GM12891 (cell line): ENCODE measurements at regions not wholly inside any gene's neighbourhood (a gene's known extent, or its start where the extent isn't known, plus 50 kb on each side); places are given as distances from the start of the nearest gene placed in this dataset.
"Not testable (repeated sequence)": the region's sequence is repeated elsewhere in the genome, so short reads cannot be mapped to it uniquely, and the experiment has no call there.

Source experiments
- PAX5 ChIP-seq: IDR thresholded peaks from 2 replicates; pipeline ENCODE4 v1.6.1; 2011; ENCODE audit warnings: low read length, moderate library complexity, mild to moderate bottlenecking; ENCODE audit not compliant: insufficient read depth, severe bottlenecking
- POLR2A ChIP-seq: IDR thresholded peaks from 2 replicates; pipeline ENCODE4 v1.6.1; 2011; ENCODE audit warnings: low read depth, low read length, control low read depth
- POLR2AphosphoS5 ChIP-seq: IDR thresholded peaks from 2 replicates; pipeline ENCODE4 v1.6.1; 2011; ENCODE audit warnings: low read depth, low read length, control low read depth
- POU2F2 ChIP-seq: IDR thresholded peaks from 2 replicates; pipeline ENCODE4 v1.6.1; 2011; ENCODE audit warnings: low read depth, mild to moderate bottlenecking, control low read depth, low read length, moderate library complexity
- SPI1 ChIP-seq: IDR thresholded peaks from 2 replicates; pipeline ENCODE4 v1.6.1; 2011; ENCODE audit warnings: low read depth, low read length, control low read depth
- TAF1 ChIP-seq: IDR thresholded peaks from 2 replicates; pipeline ENCODE4 v1.6.1; 2011; ENCODE audit warnings: low read depth, low read length, control low read depth

DNA sequence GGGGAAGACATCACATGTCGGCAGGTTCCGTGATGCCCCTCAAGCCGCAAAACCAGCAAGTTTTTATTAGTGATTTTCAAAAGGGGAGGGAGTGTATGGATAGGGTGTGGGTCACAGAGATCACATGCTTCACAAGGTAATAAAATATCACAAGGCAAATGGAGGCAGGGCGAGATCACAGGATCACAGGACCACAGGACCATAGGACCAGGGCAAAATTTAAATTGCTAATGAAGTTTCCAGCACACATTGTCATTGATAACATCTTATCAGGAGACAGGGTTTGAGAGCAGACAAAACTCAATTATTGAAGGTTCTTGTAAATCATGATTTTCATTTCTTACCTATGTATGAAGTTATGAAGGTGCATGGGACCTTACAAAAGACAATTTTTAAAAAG lies 106.5 kb downstream of the DIRAS2 start:
- TF ChIP-seq POLR2A, PAX5, POLR2AphosphoS5, TAF1, SPI1, POU2F2: not testable (repeated sequence)
